Kasumi-1 (cell line): ENCODE measurements at regions not wholly inside any gene's neighbourhood (a gene's known extent, or its start where the extent isn't known, plus 50 kb on each side); places are given as distances from the start of the nearest gene placed in this dataset.

ENCODE experiments used
- DNase-seq, 2 experiments: peaks; one replicate each; lab custom pipeline; 2025; lab: John Stamatoyannopoulos, UW

GRCh38 chr7:155138204-155138603 lies 68.1 kb downstream of the HTR5A start:
- no peak for DNase-seq

- DNase-seq: no peak
Measured at GRCh38 chr7:155141562-155141961, 71.4 kb downstream of the HTR5A start.

DNA sequence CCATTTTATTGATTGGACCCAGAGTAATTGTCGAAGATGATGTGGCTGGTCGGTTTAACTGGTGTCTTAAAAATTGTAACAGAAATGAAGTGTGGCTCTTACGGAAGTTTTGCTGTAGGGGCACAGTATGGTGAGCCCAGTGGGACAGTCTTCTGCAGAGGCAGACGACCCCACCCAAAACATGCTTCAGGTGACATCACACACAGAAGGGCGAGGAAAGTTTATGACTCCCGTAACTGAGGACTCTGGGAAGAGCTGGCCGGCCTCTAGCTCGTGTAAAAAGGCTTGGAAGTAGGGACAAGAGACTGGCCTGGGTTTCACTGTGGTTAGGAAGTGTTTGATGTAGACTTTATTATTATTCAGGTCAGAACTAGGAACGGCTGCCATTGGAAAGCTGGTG lies 73.3 kb downstream of the HTR5A start:
- no peak for DNase-seq

DNA sequence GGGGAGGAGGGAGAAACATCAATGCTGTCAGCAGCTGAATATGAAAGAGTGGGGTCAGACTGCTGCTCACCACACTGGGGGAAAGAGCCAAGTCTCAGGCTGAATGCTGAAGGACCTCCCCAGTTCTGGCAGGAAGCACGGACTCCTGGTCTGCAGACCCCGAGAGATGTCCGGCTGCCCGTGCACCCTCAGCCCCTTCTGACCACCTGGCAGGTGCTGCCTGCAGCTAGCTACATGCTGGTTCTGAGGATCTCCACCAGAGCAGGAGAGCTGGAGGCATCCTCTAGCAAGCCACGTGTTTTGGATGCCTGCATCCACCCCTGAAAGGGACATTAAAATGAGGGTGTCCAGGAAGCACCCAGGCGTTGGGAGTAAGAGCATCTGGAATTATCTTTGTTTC lies 74.2 kb downstream of the HTR5A start:
- DNase-seq: no peak

DNA sequence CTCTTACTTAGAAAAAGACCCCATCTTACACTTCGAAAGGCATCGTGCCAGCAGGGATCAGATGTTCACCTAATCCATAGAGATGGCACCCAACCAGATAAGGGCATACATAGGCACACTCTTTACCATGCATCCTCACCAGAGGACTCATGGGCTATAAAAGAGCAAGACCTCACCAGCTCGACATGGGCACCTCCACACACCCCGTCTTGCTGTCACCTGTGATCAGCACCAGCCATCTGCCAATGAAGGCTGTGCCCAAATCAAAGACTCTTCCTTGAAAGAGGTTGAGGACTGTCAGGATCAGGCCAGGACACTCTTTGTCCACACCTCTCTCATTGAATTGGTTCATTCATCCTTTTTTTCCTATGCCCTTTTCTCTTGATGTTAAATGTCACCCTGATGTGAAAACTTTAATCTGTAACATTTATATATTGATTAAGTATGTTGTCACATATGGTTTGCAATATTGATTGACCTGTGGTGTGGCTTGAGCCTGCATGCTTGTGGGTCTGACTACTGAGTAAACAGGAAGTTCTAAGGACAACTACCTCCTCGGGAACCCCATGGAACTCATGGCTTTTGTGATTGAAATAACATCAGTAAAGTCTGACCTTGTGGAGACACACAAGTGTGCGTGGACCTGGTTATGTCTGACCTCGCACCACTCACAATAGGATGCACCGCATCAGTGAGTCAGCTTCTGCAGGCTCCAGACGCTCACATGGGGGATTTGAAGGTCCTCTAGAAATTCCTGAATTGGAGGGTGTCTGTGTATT lies 75.5 kb downstream of the HTR5A start:
- DNase-seq: no peak

DNA sequence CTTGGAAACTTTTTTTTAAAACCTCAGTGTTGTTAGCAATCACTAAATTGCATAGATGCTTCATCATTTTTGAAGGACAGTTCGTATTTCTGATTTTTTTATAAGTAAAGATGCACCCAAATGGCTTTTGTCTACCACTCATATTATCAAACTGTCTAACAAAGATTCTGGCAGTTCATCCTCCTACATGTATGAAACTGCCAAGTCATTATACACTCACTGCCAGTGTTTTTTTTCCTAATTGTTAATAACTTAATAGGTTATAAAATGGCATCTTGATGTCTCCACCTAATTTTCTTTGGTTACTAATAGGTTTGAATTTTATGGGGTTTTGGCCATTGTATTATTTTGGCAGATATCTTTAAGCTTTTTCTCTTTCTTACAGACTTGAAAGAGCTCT lies 77.0 kb downstream of the HTR5A start:
- DNase-seq: no peak

- no peak for DNase-seq
Measured at GRCh38 chr7:155147624-155148023, 77.5 kb downstream of the HTR5A start.

DNA sequence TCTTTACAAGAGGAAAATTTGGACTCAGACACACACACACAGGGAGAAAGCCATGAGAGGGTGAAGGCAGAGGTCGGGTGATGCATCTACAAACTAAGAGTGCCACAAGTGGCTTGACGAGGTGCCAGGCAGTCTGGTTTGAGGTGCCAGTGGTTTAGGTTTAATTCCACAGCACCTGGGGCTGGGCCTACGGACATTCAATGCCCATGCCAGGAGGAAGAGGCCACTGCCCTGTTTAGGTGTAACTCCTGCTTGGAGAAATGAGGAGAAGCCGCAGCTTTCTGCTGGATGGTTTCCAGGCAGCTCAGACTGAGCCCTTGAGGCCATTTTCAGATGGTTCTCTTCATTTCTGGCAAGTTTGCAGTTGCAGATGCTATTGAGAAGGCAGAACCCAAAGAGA lies 83.6 kb downstream of the HTR5A start:
- no peak for DNase-seq

- no peak for DNase-seq
Measured at GRCh38 chr7:155154586-155154985, 84.5 kb downstream of the HTR5A start.

- no peak for DNase-seq
Measured at GRCh38 chr7:155161690-155162089, 91.6 kb downstream of the HTR5A start.

- no peak for DNase-seq
Measured at GRCh38 chr7:155162422-155162821, 92.3 kb downstream of the HTR5A start.

DNA sequence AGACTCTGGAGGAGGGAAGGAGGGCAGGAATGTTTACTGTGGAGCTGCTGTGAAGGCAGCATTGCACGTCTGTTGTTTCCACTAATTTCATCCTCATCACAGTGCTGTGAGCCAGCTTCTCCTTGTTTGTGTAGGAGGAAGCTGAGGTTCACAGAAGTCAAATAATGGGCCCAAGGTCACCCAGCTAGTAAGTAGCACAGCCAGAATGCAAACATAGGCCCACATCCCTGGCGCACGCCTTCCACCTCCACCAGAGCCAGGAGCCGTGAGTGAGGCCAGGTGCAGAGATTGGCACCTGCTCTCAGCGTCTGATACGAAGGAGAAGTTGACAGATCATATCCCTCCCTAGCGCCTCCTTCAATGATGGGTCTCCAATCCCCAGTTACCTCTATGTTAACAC lies 93.6 kb downstream of the HTR5A start:
- no peak for DNase-seq

GRCh38 chr7:155164316-155164715 lies 94.2 kb downstream of the HTR5A start:
- DNase-seq: no peak

GRCh38 chr7:155166108-155166507 lies 96.0 kb downstream of the HTR5A start:
- no peak for DNase-seq

GRCh38 chr7:155166673-155167370 lies 96.7 kb downstream of the HTR5A start:
- no peak for DNase-seq

GRCh38 chr7:155167706-155168365 lies 97.7 kb downstream of the HTR5A start:
- DNase-seq: no peak

GRCh38 chr7:155168597-155169480 lies 98.7 kb downstream of the HTR5A start:
- DNase-seq: no peak

GRCh38 chr7:155169498-155170065 lies 99.5 kb downstream of the HTR5A start:
- DNase-seq: no peak

GRCh38 chr7:155170331-155170730 lies 100.2 kb downstream of the HTR5A start:
- no peak for DNase-seq

DNA sequence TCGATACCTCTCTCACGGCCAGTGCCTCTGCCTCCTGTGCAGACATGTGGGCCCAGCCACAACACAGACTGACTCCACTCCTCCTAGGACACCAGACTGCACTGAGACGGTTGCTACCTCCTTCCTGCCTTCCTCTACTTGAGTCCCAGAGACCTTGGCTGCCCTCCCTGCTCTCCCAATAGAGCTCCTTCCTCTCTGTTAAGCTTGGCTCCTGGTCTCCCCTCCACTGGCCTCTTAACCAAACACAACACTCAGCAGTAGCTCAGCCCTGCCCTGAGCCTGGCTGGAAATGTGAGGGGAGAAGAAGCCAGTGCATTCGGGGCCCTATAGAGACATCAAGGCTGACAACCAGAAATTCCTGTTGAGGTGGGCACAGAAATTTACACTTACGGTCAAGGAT lies 102.0 kb downstream of the HTR5A start:
- no peak for DNase-seq

- DNase-seq: no peak
Measured at GRCh38 chr7:155173905-155174304, 103.8 kb downstream of the HTR5A start.

- DNase-seq: no peak
Measured at GRCh38 chr7:155178096-155178495, 108.0 kb downstream of the HTR5A start.
